ENCODE measurements at regions not wholly inside any gene's neighbourhood (a gene's known extent, or its start where the extent isn't known, plus 50 kb on each side); places are given as distances from the start of the nearest gene placed in this dataset.
"Not testable (repeated sequence)": the region's sequence is repeated elsewhere in the genome, so short reads cannot be mapped to it uniquely, and the experiment has no call there.

GRCh38 chr15:93823971-93824913, 407.1 kb upstream of the MCTP2 start:
- DNase-seq (ENCODE audit: low read depth), result no peak

- no peak for DNase-seq (ENCODE audit: low read depth)
Observed at GRCh38 chr15:93820566-93820965, 410.8 kb upstream of the MCTP2 start.

GRCh38 chr15:93819826-93820225, 411.5 kb upstream of the MCTP2 start:
- DNase-seq (ENCODE audit: low read depth), result no peak

GRCh38 chr15:93816815-93817214, 414.5 kb upstream of the MCTP2 start:
- no peak for DNase-seq (ENCODE audit: low read depth)

GRCh38 chr15:93811305-93811704, 420.1 kb upstream of the MCTP2 start:
- no peak for DNase-seq (ENCODE audit: low read depth)

- no peak for DNase-seq (ENCODE audit: low read depth)
Observed at GRCh38 chr15:93809516-93809915, 421.8 kb upstream of the MCTP2 start.

GRCh38 chr15:93803421-93804152, 427.8 kb upstream of the MCTP2 start:
- no peak for DNase-seq (ENCODE audit: low read depth)

- no peak for DNase-seq (ENCODE audit: low read depth)
Observed at GRCh38 chr15:93801206-93801605, 430.2 kb upstream of the MCTP2 start.

- DNase-seq (ENCODE audit: low read depth), result no peak
Observed at GRCh38 chr15:93800805-93801204, 430.6 kb upstream of the MCTP2 start.

GRCh38 chr15:93789441-93789840, 441.9 kb upstream of the MCTP2 start:
- no peak for DNase-seq (ENCODE audit: low read depth)

GRCh38 chr15:93780073-93780472, 451.3 kb upstream of the MCTP2 start:
- DNase-seq (ENCODE audit: low read depth), result no peak

- no peak for DNase-seq (ENCODE audit: low read depth)
Observed at GRCh38 chr15:93779341-93779740, 452.0 kb upstream of the MCTP2 start.

GRCh38 chr15:93771196-93772030, 459.9 kb upstream of the MCTP2 start:
- DNase-seq (ENCODE audit: low read depth), result no peak

- DNase-seq (ENCODE audit: low read depth), result no peak
Observed at GRCh38 chr15:93770788-93771187, 460.6 kb upstream of the MCTP2 start.

- DNase-seq (ENCODE audit: low read depth), result no peak
Observed at GRCh38 chr15:93762036-93762435, 469.3 kb upstream of the MCTP2 start.

- DNase-seq (ENCODE audit: low read depth), result no peak
Observed at GRCh38 chr15:93759629-93760028, 471.7 kb upstream of the MCTP2 start.

- no peak for DNase-seq (ENCODE audit: low read depth)
Observed at GRCh38 chr15:93758824-93759223, 472.5 kb upstream of the MCTP2 start.

GRCh38 chr15:93748710-93749109, 482.7 kb upstream of the MCTP2 start:
- DNase-seq (ENCODE audit: low read depth), result no peak

- not testable (repeated sequence) for DNase-seq (ENCODE audit: low read depth)
Observed at GRCh38 chr15:93734976-93735375, 496.4 kb upstream of the MCTP2 start.

GRCh38 chr15:93730724-93731123, 500.6 kb upstream of the MCTP2 start:
- no peak for DNase-seq (ENCODE audit: low read depth)

- no peak for DNase-seq (ENCODE audit: low read depth)
Observed at GRCh38 chr15:93722165-93722564, 509.2 kb upstream of the MCTP2 start.

GRCh38 chr15:93720607-93721006, 510.8 kb upstream of the MCTP2 start:
- no peak for DNase-seq (ENCODE audit: low read depth)
